Kidney capillary endothelial cell (primary cell): ENCODE measurements at regions not wholly inside any gene's neighbourhood (a gene's known extent, or its start where the extent isn't known, plus 50 kb on each side); places are given as distances from the start of the nearest gene placed in this dataset.
"Not testable (repeated sequence)": the region's sequence is repeated elsewhere in the genome, so short reads cannot be mapped to it uniquely, and the experiment has no call there.

Experiments
- DNase-seq: peaks from one replicate; pipeline ENCODE4 v3.0.0-alpha.2; 2018; ENCODE audit warnings: low spot score

DNA sequence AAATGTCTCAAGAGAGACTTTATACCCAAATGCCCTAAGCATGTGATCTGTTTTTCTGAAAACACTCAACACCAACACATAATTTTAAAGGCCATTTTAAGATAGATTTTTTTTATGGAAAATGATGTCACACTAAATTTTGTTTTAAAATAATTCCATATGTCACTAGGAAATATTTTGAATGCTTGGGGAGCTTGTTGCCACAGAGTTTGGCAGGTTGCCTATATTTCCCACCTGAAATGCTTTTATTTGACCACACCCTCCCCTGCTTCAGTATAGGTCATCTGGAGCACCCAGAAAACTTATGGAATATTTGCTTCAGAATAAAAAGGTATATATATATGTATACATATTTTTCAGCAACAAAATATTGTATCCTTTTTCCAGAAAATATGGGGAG lies 180.0 kb upstream of the ANK3 start:
- DNase-seq, result no peak

DNA sequence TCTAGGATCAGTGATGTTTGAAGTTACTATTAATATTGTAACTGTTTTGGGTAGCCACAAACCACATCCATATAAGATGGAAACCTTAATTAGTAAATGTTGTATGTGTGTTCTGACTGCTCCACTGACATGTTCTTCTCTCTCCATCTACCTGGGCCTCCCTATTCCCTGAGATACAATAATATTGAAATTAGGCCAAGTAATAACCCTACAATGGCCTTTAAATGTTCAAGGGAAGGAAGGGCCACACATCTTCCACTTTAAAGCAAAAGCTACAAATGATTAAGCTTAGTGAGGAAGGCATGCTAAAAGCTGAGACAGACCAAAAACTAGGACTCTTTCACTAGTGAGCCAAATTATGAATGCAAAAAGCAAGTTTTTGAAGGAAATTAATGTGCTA lies 176.4 kb upstream of the ANK3 start:
- DNase-seq, result no peak

DNA sequence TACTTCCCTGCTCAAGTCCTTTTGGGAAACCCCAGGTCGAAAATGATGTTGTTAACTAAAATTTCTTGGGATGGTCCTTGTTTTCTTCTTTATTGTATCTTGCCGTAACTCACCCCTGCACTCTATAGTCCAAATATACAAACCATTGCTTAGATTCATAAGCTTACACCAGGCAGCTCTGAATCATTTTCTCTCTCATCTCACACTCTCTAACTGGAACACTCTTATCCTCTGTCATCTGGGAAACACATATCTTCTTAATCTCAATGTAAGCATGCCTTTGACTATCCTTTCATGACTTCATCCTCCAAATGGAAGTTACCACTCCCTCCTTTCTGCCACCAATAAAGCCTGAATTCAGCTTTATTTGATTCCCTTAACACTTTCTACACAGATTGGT lies 175.8 kb upstream of the ANK3 start:
- DNase-seq, result no peak

DNA sequence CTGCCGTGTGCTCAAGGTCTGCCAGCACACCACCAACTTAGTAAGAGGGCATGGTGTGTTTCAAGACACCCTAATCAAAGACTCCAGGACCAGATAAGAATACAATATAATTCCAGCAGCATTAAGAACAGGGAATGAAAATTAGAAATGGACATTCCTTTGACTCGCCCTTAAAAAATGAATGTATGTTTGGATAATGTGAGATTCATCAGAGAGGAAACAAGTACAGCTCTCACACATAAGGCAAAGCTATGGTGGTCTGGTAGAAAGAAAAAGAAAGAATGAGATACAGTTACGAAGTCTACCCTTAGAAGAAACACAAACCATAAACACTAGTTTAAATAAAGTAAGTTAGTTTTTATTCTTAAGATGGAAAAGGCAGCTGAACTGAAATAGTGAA lies 174.8 kb upstream of the ANK3 start:
- no peak for DNase-seq

DNA sequence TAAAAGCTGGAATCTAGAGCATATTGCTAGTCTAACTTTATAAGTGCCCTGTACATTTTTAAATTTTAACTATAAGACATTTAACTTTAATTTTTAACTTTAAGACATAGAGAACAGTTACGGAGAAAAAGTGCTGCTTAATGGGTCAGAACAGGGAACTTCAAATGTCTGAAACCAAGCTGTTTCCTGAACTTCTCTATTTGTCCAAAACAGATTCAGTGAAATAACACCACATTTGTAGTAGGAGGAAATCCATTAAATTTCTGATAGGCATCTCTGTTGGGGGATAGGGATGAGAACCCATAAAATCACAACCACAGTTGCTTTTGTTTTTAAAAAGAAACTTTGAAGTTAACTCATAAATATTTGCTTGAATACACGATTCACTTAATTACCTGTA lies 170.8 kb upstream of the ANK3 start:
- DNase-seq, result no peak

DNA sequence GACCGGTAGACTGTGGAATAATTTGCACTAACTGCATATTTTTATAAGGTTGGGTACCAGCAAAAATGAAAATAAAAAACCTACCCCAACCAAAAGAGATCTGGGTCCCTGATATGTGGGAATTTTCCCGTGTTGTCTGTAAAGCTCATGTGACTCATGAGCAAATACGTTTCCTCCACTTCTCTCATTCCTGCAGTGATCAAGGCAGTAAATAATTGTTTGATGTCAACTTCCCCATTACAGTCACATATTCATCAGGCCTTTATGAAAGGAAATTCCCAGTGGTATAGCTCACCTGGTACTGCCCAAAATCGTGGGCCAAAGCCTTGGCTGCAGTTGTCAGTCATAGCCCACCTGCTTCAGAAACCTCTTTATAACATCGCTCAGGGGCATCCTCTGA lies 166.0 kb upstream of the ANK3 start:
- no peak for DNase-seq

DNA sequence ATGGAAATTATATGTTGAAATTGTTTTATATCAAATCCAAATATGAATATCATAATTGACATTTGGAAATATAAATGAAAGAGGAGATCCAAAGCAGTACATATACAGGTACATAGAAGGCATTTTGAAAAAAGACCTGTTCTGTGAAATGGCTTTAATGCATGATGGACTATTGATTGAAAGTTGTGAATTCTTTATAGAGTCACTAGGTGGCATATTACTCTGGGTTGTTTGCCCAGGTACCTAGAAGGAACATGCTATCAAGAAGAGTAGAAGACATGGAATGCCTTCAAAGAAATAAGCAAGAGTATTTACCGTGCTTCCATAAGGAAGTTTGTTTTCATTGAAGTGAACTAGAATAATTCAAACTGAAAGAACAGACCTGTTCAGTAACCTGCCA lies 160.0 kb upstream of the ANK3 start:
- no peak for DNase-seq

DNA sequence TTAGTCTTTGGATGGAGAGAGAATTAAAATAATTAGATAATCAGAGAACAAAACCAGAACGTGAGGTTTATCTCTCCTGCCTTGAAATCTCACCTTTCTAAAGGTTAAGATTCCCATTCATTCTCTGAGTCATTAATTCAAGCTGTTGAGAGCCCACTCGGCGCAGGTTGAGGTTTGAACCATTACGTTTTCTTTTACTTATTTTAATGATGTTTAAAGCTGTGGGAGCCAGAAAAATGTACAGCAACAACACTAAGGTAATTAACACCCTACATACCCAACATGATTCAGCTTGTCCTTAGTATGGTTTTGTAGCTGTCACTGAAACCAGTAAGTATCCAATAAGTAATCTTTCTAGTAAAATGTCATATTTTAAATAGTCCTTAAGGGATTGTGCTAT lies 153.0 kb upstream of the ANK3 start:
- DNase-seq, result no peak

DNA sequence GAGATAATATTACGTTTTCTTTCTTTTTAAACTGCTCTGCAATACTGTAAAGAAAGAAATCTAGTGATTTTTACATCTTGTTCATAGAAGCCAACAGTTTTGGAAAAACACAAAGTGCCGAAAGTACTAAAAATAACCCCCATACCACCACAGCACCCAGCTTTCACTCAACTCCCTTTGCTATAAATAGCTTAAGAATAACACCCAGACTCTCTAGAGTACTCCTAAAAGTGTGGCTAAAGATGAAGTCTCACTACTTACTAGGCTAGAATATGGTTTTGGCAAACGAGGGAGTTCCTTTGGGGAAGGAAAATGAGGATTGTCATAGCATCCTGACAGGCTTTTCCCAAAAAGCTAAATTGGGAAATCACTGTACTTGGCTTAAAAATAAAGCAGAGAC lies 151.8 kb upstream of the ANK3 start:
- DNase-seq, result no peak

DNA sequence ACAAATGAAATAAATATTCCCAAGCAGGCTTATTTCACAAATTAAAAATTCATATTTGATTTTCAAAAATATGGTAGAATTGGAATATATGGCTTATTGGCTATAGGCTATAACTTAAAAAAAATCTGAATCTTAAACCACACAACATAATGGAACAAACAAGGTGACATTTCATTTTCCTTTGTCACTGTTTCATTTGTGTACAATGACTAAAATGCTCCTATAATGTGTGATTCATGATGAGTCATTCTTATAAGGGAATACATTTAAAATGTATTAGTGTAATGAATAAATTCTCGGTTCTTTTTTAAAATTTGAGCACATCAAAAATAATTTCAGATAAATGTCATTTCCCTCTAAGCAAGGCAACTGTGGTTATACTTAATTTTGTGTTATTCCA lies 148.0 kb upstream of the ANK3 start:
- peak; percentile 65 for DNase-seq

DNA sequence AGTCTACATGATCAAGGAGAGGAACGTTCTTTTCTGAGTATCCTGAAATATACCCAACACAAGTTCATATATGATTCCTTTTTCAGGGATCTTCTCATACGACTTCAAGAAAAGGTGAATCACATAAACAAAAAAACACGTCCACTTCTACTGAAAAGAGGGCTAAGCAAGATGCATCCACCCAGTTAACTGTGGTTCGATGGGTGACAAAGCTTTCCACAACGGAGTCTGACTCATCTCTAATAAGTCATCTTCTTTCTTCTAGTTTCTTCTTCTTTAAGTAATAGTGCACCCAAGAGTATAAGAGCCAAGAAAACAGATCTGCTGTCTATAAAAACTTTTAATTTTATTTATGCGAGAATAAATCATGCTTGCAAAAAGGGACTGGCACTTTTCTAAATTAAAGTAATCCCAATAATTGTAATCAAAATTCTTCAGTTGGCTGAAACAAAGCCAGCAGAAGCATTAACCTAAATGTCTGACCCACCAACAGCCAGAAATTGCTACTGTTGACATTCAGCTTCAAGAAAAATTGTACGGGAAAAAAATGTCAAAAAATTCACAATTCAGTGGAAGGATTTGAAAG lies 146.9 kb upstream of the ANK3 start:
- DNase-seq, result no peak

DNA sequence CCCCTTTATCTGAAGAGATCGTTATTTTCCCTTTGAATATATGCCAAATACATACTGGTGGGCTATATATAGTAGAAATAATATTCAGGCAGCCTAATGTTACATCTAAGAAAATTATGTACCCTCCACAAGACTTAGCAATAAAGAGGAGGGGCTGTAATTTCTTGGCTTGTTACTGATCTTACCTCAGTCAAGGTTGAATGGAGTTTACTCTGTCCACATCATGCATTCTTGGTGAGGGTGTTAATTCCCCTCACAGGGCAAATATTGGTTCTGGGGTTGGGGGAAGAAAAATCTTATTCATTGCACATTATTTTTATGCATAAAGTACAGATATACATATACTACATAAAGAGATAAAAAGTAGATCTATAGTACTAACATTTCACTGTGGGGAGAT lies 145.8 kb upstream of the ANK3 start:
- DNase-seq, result no peak

DNA sequence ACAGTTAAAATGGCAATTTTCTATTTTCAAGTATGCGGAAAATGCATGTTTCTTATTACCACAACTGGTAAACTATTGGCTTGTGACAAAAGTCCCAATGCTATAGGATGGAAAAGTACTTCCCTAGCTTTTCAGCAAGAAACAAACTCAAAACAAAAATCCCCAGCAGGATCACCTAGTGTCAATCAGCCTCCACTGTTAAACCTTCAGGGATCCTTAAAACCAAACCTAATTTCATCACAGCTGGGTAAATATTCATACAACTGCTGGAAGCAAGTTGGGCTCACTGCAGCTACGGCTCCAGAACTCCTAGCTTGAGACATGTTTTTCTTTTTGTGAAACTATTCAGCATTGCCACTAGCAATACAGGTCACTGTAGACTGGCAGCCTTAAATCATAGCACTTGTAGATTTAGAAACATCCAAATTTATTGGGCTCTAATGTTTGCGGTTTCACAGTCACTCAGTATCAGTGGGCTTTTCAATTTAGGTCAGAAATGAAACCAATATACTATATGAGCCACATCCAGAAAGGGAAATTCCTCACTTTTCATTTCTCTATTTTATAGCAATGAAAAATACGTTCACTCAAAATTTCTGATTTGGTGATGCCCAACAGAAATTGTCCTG lies 145.2 kb upstream of the ANK3 start:
- DNase-seq, result no peak

DNA sequence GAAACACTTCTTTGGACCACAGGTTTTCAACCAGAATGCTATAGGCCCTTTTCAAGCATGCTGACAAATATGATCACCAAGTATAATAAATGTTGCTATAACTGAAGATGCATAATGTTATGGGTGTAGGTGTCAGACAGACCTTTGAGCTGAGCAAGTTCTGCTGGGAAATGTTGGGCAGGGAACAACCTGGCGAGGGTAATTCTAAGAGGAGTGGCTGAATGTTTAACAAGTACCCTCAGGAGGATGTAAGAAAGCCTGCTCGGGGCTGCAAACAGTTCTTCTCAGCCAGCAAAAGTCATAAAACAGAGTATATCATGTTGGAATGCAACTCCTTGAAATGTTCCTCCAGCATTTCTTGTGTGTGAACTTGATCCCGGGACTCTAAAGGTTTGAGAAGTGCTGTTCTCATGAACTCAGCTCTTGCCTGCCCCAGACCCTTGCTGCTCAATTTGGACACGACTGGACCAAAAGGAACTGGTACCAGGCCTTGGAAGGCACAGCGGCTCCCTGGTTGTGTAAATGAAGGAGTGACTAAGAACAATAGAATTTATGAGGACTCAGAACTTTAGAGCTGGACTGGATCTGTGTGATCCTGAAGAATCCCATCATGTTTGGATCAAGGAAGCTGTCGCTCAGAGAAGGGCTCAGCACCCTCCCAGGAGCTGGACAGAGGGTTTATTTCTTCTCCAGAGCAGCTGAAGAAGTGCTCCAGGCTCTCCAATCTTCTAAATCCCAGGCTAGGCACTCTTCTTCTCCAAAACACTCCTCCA lies 143.2 kb upstream of the ANK3 start:
- no peak for DNase-seq

DNA sequence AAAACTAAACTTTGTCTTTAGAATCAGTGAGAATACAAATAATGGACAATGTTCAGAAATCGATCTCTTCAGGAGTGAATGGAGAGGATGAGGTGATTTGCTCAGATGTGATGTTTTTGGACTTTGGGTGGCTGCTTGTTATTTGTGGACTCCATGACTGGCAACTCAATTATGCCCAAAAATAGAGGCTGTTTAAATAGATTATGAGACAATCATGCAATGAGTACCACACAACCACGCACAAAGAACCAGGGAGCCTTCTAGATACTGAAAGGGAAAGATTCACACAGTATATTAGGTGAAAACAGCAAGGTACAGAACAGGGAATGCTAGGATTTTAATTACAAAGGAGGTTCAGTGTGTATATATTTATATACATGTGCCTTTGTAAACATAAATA lies 141.3 kb upstream of the ANK3 start:
- no peak for DNase-seq

DNA sequence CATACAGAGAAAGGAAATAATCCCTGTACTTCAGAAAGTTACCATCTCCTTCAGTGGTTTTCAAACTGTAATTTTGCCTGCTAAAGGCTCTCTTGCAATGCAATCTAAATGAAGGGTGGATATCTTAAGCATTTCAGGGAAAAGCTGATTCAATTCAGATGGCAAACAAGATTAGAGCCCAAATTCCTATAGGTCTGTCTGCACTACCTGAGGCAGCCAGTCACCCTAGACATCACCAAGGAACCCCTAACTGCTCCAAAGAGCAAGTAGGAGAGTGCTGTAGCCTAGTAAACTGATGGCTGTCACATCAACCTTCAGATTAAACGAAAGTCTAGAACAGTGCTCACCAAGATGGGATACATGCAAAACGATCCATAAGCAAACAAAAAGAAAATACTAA lies 138.0 kb upstream of the ANK3 start:
- DNase-seq, result no peak

DNA sequence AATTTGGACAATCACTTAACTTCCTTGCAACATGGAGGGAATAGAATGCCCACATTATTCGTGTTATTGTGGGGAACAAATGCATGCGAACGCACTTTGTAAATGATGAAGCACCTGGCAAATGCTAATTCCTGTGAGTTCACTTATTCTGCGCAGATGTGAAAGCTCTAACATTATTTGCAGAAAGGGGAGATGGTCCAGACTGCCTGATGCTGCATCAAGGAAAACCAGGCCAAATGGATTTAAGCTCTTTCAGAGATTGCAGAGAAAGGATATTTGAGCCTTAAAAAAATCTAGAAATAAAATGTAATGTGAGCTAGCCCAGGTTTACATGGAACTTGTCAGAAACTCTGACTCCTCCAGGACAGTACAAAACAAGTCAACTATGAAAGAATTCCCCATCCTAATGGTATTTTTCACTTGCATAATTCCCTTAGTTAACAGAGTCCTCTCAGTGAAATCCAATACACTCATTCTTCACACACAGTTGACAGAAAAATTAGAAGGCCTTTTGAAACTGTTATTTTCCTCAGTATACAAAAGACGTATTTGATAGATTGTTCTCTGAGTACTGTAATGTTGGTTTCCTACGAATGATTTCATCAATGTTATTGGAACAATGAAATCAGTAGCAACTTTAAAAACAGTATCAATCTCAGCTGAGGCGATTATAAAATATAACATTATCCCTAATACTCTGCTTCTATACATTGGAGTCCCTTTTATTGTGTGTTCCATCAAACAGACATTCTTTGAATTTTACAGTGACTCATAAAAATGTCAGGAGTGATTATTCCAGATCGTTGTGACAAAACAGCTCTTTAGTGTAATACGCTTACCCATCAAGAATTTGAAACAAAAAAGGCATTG lies 136.3 kb upstream of the ANK3 start:
- no peak for DNase-seq

DNA sequence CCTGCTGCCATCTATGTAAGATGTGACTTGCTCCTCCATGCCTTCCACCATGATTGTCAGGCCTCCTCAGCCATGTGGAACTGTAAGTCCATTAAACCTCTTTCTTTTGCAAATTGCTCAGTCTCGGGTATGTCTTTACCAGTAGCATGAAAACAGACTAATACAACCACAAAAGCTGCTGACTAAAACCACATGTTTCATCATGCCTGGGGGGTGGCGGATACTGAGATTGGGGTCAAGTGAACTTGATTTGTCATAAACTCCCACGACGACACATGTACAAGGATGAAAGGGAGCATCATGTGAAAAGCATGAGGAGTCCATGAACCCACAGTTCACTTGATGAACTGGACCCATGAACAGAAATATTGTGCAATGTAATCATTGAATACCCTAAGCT lies 134.9 kb upstream of the ANK3 start:
- DNase-seq, result no peak

DNA sequence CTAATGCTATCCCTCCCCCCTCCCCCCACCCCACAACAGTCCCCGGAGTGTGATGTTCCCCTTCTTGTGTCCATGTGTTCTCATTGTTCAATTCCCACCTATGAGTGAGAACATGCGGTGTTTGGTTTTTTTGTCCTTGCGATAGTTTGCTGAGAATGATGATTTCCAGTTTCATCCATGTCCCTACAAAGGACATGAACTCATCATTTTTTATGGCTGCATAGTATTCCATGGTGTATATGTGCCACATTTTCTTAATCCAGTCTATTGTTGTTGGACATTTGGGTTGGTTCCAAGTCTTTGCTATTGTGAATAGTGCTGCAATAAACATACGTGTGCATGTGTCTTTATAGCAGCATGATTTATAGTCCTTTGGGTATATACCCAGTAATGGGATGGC lies 133.7 kb upstream of the ANK3 start:
- not testable (repeated sequence) for DNase-seq

DNA sequence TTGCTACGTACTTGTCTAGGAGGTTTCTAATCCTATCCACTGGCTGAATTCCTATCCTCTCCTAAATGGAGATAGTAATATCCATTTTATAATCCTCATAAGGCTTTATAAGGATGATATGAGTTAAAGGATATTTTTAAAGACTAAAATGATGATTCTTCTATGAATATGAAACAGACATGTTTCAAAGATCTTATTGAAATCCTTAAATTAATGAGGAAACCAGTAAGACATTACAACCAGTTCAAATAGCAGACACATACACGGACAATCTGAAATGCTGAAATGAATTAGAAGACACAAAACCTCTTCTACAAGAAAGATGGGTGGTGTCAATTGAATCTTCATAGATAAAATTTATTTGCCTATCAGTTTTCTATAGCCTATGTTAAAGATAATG lies 132.9 kb upstream of the ANK3 start:
- DNase-seq, result no peak

DNA sequence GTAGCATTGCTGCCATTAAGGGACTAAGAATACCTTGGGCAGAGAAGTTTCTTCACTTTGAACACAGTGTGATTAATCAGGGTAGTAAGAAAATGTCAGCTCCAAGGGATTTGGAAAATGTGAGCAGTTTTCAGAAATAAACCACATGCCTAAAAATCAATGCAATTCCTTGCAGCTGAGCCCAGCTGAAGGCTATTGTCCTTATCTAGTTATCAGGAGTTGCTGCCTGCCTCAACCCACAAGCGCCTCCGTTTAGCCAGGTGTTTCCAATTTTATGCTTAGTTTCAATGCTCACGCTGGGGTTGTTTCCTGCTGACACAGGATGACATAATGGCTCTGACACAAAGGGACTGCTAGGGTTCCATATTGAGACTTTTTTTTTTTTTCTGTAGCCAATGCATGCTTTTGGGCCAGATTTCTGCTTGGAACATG lies 132.3 kb upstream of the ANK3 start:
- peak; percentile 42 for DNase-seq

DNA sequence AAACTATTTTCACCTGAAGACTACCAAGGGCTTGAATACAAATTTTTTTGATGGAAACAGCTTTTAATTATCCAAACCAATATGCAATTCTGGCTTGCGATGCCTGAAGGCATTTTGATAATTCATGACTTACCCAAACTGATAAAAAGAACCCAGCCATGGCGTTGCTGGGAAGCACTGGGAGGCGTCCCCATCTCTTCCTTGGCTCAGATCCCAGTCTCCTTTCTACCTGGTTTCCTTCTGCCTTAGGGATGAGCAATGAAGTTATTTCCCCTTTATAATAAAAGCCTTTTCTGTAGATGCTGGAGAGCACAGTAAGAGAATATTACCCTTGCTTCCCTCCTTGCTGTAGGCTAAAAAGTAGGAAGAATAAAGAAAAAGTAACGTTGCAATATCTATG lies 129.1 kb upstream of the ANK3 start:
- no peak for DNase-seq

DNA sequence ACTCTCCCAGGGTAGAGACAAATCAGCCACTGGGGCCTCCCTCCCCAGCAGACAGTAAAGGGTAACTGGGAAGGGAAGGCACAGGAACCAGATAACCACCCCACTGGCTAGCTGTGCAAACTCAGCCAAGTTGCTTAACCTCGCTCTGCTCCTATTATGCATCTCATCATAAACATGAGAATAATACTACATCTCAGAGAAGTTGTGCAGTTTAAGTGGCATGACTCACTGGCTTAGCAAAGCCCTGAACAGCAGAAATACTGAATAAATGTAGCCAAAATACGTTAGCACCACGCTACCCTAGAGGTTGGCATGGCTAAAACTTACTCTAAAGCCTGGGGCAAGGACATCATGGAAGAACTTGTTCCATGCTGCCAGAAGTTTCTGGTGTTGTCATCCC lies 128.1 kb upstream of the ANK3 start:
- no peak for DNase-seq
